GM12878 (cell line): ENCODE measurements at regions not wholly inside any gene's neighbourhood (a gene's known extent, or its start where the extent isn't known, plus 50 kb on each side); places are given as distances from the start of the nearest gene placed in this dataset.

Experiments
- EGR1 ChIP-seq, 2 experiments: IDR thresholded peaks; 1 replicate in 1 of 2; 2 replicates in 1 of 2; pipeline ENCODE4 v1.6.1; 2011 to 2012; ENCODE audit warnings: low read depth in 2 of 2, low read length in 2 of 2, borderline replicate concordance in 1 of 2, mild to moderate bottlenecking in 1 of 2, moderate library complexity in 1 of 2
- EP300 ChIP-seq, 2 experiments: fragments of 150-350 bp in 1 of 2; IDR thresholded peaks; 2 replicates each; pipeline ENCODE4 v1.6.1; 2011 to 2012; ENCODE audit warnings: low read depth in 2 of 2, low read length in 2 of 2, borderline replicate concordance in 1 of 2, improper control_type of control experiment in 1 of 2, inconsistent platforms in 1 of 2; ENCODE audit not compliant: control insufficient read depth in 1 of 2
- GATAD2B ChIP-seq: fragments of 450-650 bp; conservative IDR thresholded peaks from 2 replicates; pipeline ENCODE4 v1.6.1; 2017; ENCODE audit warnings: low read depth, mild to moderate bottlenecking, moderate library complexity
- IKZF1 ChIP-seq: fragments of 450-650 bp; conservative IDR thresholded peaks from 2 replicates; pipeline ENCODE4 v1.6.1; 2017; ENCODE audit warnings: antibody characterized with exemption, mild to moderate bottlenecking
- NR2C2 ChIP-seq: IDR thresholded peaks from 2 replicates; pipeline ENCODE4 v1.6.1; 2011; ENCODE audit warnings: borderline replicate concordance, low read depth; ENCODE audit not compliant: control insufficient read depth, insufficient read length
- POLR2A ChIP-seq: IDR thresholded peaks from 2 replicates; pipeline ENCODE4 v1.6.1; 2011; ENCODE audit warnings: low read depth, mild to moderate bottlenecking, low read length
- SPI1 ChIP-seq: IDR thresholded peaks from 2 replicates; pipeline ENCODE4 v1.6.1; 2011; ENCODE audit warnings: low read depth, mild to moderate bottlenecking, low read length, moderate library complexity, borderline replicate concordance; ENCODE audit not compliant: insufficient read depth
- TF ChIP-seq, protein P1 (sequence below), 3 experiments: IDR thresholded peaks in 2 of 3; conservative IDR thresholded peaks in 1 of 3; 2 replicates each; pipeline ENCODE4 v1.5.1; 2011; ENCODE audit warnings: low read depth in 3 of 3, low read length in 3 of 3, mild to moderate bottlenecking in 3 of 3, control low read depth in 2 of 3, moderate library complexity in 2 of 3, inconsistent platforms in 1 of 3, mixed read lengths in 1 of 3; ENCODE audit not compliant: control insufficient read depth in 2 of 3, insufficient read depth in 1 of 3; ENCODE audit errors: extremely low read depth in 1 of 3
- TF ChIP-seq, protein P2 (sequence below): IDR thresholded peaks from 2 replicates; pipeline ENCODE4 v1.6.1; 2012; ENCODE audit warnings: mild to moderate bottlenecking, low read depth, low read length
- TF ChIP-seq, protein P3 (sequence below): IDR thresholded peaks from 2 replicates; pipeline ENCODE4 v1.6.1; 2011; ENCODE audit warnings: low read depth, low read length, improper control_type of control experiment, borderline replicate concordance

DNA sequence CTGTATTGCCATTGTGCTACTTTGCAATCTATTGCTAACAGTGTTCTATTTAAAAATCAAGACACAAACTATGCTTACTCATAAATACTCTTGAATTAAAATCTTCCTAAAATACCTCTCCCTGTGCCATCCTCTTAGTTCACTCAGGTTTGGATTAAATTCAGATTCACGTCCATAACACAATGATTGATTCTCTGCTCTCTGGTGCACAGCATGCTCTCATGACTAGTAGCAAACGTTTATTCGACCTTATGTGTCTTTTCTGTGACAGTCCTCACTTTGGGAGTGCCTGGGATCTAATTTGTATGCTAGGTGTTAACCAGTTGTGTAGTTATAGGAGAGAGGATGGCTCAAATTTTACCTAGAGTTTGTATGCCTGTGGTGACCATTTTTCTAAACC is 270.4 kb upstream of the FKBP1C start:
- no peak for TF ChIP-seq SPI1
- TF ChIP-seq, protein P1, sequence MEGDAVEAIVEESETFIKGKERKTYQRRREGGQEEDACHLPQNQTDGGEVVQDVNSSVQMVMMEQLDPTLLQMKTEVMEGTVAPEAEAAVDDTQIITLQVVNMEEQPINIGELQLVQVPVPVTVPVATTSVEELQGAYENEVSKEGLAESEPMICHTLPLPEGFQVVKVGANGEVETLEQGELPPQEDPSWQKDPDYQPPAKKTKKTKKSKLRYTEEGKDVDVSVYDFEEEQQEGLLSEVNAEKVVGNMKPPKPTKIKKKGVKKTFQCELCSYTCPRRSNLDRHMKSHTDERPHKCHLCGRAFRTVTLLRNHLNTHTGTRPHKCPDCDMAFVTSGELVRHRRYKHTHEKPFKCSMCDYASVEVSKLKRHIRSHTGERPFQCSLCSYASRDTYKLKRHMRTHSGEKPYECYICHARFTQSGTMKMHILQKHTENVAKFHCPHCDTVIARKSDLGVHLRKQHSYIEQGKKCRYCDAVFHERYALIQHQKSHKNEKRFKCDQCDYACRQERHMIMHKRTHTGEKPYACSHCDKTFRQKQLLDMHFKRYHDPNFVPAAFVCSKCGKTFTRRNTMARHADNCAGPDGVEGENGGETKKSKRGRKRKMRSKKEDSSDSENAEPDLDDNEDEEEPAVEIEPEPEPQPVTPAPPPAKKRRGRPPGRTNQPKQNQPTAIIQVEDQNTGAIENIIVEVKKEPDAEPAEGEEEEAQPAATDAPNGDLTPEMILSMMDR (IDR thresholded peaks at IDR 0.05 in 2 of 3, conservative IDR thresholded peaks at IDR 0.05 in 1 of 3; ENCODE audit: control insufficient read depth in 2 of 3, extremely low read depth in 1 of 3, insufficient read depth in 1 of 3, low read depth in 3 of 3, low read length in 3 of 3), result no peak
- no peak for TF ChIP-seq NR2C2
- TF ChIP-seq POLR2A, result no peak
- TF ChIP-seq EGR1 (IDR thresholded peaks at IDR 0.05; ENCODE audit: borderline replicate concordance in 1 of 2, low read depth in 2 of 2, low read length in 2 of 2), result no peak
- TF ChIP-seq, protein P2, sequence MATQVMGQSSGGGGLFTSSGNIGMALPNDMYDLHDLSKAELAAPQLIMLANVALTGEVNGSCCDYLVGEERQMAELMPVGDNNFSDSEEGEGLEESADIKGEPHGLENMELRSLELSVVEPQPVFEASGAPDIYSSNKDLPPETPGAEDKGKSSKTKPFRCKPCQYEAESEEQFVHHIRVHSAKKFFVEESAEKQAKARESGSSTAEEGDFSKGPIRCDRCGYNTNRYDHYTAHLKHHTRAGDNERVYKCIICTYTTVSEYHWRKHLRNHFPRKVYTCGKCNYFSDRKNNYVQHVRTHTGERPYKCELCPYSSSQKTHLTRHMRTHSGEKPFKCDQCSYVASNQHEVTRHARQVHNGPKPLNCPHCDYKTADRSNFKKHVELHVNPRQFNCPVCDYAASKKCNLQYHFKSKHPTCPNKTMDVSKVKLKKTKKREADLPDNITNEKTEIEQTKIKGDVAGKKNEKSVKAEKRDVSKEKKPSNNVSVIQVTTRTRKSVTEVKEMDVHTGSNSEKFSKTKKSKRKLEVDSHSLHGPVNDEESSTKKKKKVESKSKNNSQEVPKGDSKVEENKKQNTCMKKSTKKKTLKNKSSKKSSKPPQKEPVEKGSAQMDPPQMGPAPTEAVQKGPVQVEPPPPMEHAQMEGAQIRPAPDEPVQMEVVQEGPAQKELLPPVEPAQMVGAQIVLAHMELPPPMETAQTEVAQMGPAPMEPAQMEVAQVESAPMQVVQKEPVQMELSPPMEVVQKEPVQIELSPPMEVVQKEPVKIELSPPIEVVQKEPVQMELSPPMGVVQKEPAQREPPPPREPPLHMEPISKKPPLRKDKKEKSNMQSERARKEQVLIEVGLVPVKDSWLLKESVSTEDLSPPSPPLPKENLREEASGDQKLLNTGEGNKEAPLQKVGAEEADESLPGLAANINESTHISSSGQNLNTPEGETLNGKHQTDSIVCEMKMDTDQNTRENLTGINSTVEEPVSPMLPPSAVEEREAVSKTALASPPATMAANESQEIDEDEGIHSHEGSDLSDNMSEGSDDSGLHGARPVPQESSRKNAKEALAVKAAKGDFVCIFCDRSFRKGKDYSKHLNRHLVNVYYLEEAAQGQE, result no peak
- TF ChIP-seq, protein P3, sequence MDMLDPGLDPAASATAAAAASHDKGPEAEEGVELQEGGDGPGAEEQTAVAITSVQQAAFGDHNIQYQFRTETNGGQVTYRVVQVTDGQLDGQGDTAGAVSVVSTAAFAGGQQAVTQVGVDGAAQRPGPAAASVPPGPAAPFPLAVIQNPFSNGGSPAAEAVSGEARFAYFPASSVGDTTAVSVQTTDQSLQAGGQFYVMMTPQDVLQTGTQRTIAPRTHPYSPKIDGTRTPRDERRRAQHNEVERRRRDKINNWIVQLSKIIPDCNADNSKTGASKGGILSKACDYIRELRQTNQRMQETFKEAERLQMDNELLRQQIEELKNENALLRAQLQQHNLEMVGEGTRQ, result no peak
- TF ChIP-seq IKZF1, result no peak
- no peak for TF ChIP-seq EP300 (IDR thresholded peaks at IDR 0.05; ENCODE audit: borderline replicate concordance in 1 of 2, control insufficient read depth in 1 of 2, low read depth in 2 of 2, low read length in 2 of 2)
- no peak for TF ChIP-seq GATAD2B
